ENCODE measurements at regions not wholly inside any gene's neighbourhood (a gene's known extent, or its start where the extent isn't known, plus 50 kb on each side); places are given as distances from the start of the nearest gene placed in this dataset.

DNA sequence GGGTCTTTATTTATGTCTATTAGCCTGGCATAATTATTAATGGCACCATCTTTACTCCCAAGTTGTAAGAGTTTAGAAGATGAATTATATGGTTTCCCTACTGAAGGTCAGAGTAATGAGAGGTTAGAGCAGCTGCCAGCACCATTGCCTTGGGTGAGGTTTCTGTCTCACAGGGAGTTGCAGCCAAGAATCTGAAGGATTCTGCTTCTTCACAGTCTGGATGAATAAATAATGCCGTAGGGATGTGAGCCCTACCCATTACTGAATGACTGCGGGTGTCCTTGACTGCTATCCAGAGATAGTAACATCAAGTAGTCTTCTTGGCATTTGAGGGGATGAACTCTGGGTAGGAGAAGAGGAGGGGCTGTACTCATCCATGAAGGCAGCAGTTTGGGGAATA is 52.8 kb upstream of the SMIM36 start:
- POLR2A ChIA-PET (ENCODE audit: low non-redundant PET): no interaction called here
- TF ChIP-seq, protein P1, sequence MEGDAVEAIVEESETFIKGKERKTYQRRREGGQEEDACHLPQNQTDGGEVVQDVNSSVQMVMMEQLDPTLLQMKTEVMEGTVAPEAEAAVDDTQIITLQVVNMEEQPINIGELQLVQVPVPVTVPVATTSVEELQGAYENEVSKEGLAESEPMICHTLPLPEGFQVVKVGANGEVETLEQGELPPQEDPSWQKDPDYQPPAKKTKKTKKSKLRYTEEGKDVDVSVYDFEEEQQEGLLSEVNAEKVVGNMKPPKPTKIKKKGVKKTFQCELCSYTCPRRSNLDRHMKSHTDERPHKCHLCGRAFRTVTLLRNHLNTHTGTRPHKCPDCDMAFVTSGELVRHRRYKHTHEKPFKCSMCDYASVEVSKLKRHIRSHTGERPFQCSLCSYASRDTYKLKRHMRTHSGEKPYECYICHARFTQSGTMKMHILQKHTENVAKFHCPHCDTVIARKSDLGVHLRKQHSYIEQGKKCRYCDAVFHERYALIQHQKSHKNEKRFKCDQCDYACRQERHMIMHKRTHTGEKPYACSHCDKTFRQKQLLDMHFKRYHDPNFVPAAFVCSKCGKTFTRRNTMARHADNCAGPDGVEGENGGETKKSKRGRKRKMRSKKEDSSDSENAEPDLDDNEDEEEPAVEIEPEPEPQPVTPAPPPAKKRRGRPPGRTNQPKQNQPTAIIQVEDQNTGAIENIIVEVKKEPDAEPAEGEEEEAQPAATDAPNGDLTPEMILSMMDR (conservative IDR thresholded peaks at IDR 0.05; ENCODE audit: low read depth): no peak
- CTCF ChIA-PET: no interaction called here
- H3K27ac ChIP-seq: no peak overlapping the region
- DNase-seq (ENCODE audit: low spot score): no peak

DNA sequence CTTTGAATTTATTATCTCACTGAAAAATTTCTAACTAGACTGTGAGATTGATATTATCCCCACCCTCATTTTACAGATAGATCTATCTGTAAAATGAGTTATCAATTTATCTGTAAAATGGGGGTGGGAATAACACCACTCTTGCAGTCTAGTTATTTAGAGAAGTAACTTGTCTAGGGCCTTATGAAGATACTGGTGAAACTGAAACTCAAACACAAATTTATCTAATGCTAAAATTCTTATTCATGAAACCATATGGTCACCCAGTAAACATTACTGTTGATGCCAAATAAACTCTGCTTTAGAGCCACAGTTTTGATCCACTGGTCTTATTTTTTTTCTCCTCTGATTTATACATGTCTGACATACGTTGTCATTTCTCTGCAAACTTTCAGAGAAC is 52.1 kb upstream of the SMIM36 start:
- CTCF ChIA-PET: no interaction called here
- TF ChIP-seq, protein P1 (conservative IDR thresholded peaks at IDR 0.05; ENCODE audit: low read depth): no peak
- POLR2A ChIA-PET (ENCODE audit: low non-redundant PET): no interaction called here
- DNase-seq (ENCODE audit: low spot score): no peak
- no peak overlapping the region for H3K27ac ChIP-seq

DNA sequence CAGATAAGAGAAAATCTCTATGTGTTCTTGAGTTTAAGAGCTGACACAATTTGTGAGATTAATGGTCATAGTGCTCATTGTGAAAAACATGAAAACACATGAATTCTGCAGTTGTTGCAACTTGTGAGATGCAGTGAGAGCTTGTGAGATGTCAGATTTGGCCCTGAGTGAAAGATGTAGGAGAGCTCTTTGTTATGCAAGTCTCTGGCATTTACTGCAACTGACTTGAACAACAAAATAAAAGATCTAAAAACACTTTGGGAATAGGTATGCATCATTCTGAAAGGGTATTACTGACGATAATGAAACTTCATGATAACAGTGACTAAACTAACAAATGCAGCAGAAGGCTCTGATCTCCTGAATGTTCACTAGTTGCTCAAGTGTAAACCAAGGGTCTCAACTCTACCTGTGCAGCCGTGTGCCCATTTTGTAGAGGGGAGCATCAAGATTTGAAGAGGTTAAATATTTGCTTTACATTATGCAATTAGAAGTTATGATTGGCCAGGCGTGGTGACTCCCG is 50.8 kb upstream of the SMIM36 start:
- ChIA-PET CTCF (no interaction called here), POLR2A (ENCODE audit: low non-redundant PET) (no interaction called here)
- no peak overlapping the region for H3K27ac ChIP-seq
- no peak for DNase-seq (ENCODE audit: low spot score)
- TF ChIP-seq, protein P1 (conservative IDR thresholded peaks at IDR 0.05; ENCODE audit: low read depth): no peak

DNA sequence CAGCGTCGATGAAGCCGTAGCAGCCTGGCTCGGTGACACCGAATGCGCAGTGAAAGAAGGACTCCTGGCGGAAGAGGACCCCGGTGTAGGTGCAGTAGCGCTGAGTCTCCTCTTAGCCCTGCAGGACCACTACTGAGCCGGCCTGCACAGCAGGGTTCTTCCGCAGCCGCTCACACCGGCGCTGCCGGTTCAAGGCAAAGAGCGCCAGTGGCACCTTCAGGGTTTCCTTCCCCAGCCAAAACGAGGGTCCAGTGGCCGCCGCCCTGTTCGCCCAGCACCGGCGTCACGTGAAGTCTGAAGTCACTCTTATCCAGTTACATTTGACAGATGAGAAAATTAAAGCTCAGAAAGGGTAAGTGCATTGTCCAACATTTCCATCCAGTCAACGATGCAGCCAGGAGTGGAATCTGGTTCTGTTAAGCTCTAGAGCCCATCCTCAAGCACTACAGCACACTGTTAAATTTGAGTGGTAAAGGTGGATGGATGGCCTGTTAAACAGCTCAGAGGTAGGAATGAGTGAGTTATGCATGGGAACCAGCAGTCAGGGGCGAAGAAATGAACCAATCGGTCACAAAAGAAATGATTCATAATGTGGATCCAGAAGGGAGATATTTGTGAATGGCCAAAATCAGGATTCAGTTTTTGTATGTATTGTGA is 50.2 kb upstream of the SMIM36 start:
- POLR2A ChIA-PET (ENCODE audit: low non-redundant PET): no interaction called here
- TF ChIP-seq, protein P1 (conservative IDR thresholded peaks at IDR 0.05; ENCODE audit: low read depth): no peak
- CTCF ChIA-PET: interaction anchor here (0.6 kb wide), 1 partner anchor 969 kb away, joined by 3 read pairs; no protein-coding TSS in a partner anchor
- no peak overlapping the region for H3K27ac ChIP-seq
- no peak for DNase-seq (ENCODE audit: low spot score)

Data from RWPE1 (cell line).